HS-5 (cell line): ENCODE measurements at regions not wholly inside any gene's neighbourhood (a gene's known extent, or its start where the extent isn't known, plus 50 kb on each side); places are given as distances from the start of the nearest gene placed in this dataset.
A peak's percentile ranks its signal among the peaks of the same experiment; 100 is the strongest.
"Not testable (repeated sequence)": the region's sequence is repeated elsewhere in the genome, so short reads cannot be mapped to it uniquely, and the experiment has no call there.

Source experiments
- DNase-seq: peaks from one replicate; pipeline ENCODE4 v3.0.0-alpha.2; 2012; ENCODE audit warnings: low read depth

- DNase-seq = no peak
Observed at GRCh38 chr7:81433206-81433605, 336.6 kb downstream of the HGF start.

- no peak for DNase-seq
Observed at GRCh38 chr7:81430761-81431160, 339.1 kb downstream of the HGF start.

- no peak for DNase-seq
Observed at GRCh38 chr7:81430150-81430549, 339.7 kb downstream of the HGF start.

- DNase-seq = no peak
Observed at GRCh38 chr7:81427461-81427860, 342.4 kb downstream of the HGF start.

- no peak for DNase-seq
Observed at GRCh38 chr7:81420526-81421226, 349.2 kb downstream of the HGF start.

GRCh38 chr7:81419731-81420130, 350.1 kb downstream of the HGF start:
- no peak for DNase-seq

GRCh38 chr7:81416659-81417058, 353.2 kb downstream of the HGF start:
- DNase-seq = no peak

GRCh38 chr7:81415181-81415580, 354.7 kb downstream of the HGF start:
- peak; percentile 36 for DNase-seq

GRCh38 chr7:81414411-81414810, 355.4 kb downstream of the HGF start:
- no peak for DNase-seq

- DNase-seq = no peak
Observed at GRCh38 chr7:81410471-81411117, 359.3 kb downstream of the HGF start.

GRCh38 chr7:81408728-81409127, 361.1 kb downstream of the HGF start:
- no peak for DNase-seq

- DNase-seq = no peak
Observed at GRCh38 chr7:81407094-81407493, 362.8 kb downstream of the HGF start.

GRCh38 chr7:81404669-81405068, 365.2 kb downstream of the HGF start:
- DNase-seq = no peak

- DNase-seq = no peak
Observed at GRCh38 chr7:81402227-81402626, 367.6 kb downstream of the HGF start.

- DNase-seq = no peak
Observed at GRCh38 chr7:81399471-81399870, 370.4 kb downstream of the HGF start.

- no peak for DNase-seq
Observed at GRCh38 chr7:81394029-81394428, 375.8 kb downstream of the HGF start.

- no peak for DNase-seq
Observed at GRCh38 chr7:81393018-81393417, 376.8 kb downstream of the HGF start.

GRCh38 chr7:81385370-81385769, 384.5 kb downstream of the HGF start:
- DNase-seq = no peak

- DNase-seq = no peak
Observed at GRCh38 chr7:81383846-81384245, 386.0 kb downstream of the HGF start.

GRCh38 chr7:81374641-81375040, 395.2 kb downstream of the HGF start:
- DNase-seq = not testable (repeated sequence)

- no peak for DNase-seq
Observed at GRCh38 chr7:81370822-81371221, 399.0 kb downstream of the HGF start.

GRCh38 chr7:81367326-81367931, 402.4 kb downstream of the HGF start:
- peak; percentile 43 for DNase-seq

GRCh38 chr7:81366546-81366945, 403.3 kb downstream of the HGF start:
- DNase-seq = no peak
